H1 (cell line): ENCODE measurements at regions not wholly inside any gene's neighbourhood (a gene's known extent, or its start where the extent isn't known, plus 50 kb on each side); places are given as distances from the start of the nearest gene placed in this dataset.

Source experiments
- CTCF ChIA-PET: fragments of 300-600 bp; sonication (Branson Sonifier 250); formaldehyde crosslinking; loops from one replicate; lab custom pipeline; 2021; ENCODE audit not compliant: partially characterized antibody; lab: Charles Lee
- POLR2A ChIA-PET: fragments of 300-600 bp; sonication (Branson Sonifier 250); formaldehyde crosslinking; loops from one replicate; lab custom pipeline; 2021; ENCODE audit warnings: inconsistent platforms; ENCODE audit not compliant: partially characterized antibody; lab: Charles Lee
- DNase-seq, 2 experiments: peaks; one replicate each; pipeline versions ENCODE4 v3.0.0 to v3.0.0-alpha.2; 2010 to 2022; ENCODE audit warnings: low spot score in 2 of 2, low read depth in 1 of 2, mixed read lengths in 1 of 2
- FAIRE-seq: peaks from 2 replicates; lab custom pipeline; 2011; peaks lifted over from hg19 to GRCh38; lab: Jason Lieb, UNC
- H2AFZ ChIP-seq: 2 replicates; pipeline ENCODE4 v1.8.1; 2012; ENCODE audit warnings: low read length, inconsistent platforms
- H2AK5ac ChIP-seq: 2 replicates; pipeline ENCODE4 v1.6.1; 2013; ENCODE audit warnings: low read depth, low read length
- H2BK120ac ChIP-seq: replicated peaks from 2 replicates; pipeline ENCODE3; 2013; ENCODE audit warnings: low read depth, low read length, inconsistent platforms
- H2BK12ac ChIP-seq: 2 replicates; pipeline ENCODE4 v1.6.1; 2013; ENCODE audit warnings: low read depth, low read length
- H2BK15ac ChIP-seq: 2 replicates; pipeline ENCODE4 v1.6.1; 2013; ENCODE audit warnings: low read length
- H2BK20ac ChIP-seq: 2 replicates; pipeline ENCODE4 v1.6.1; 2013; ENCODE audit warnings: low read length
- H2BK5ac ChIP-seq: 2 replicates; pipeline ENCODE4 v1.6.1; 2013; ENCODE audit warnings: low read depth, low read length
- H3K14ac ChIP-seq: 2 replicates; pipeline ENCODE4 v1.6.1; 2013; ENCODE audit warnings: inconsistent platforms; ENCODE audit not compliant: insufficient read length
- H3K18ac ChIP-seq: 2 replicates; pipeline ENCODE4 v1.6.1; 2013; ENCODE audit warnings: low read length; ENCODE audit errors: extremely low read depth
- H3K23ac ChIP-seq: 2 replicates; pipeline ENCODE4 v1.6.1; 2013; ENCODE audit warnings: inconsistent platforms; ENCODE audit not compliant: insufficient read length
- H3K23me2 ChIP-seq: 2 replicates; pipeline ENCODE4 v1.6.1; 2013; ENCODE audit warnings: low read depth, low read length
- H3K27ac ChIP-seq: 2 replicates; pipeline ENCODE4 v1.6.1; 2011; ENCODE audit warnings: low read depth, low read length, inconsistent platforms
- H3K27me3 ChIP-seq, 4 experiments: replicated peaks in 1 of 4; 1 replicate in 1 of 4; 2 replicates in 3 of 4; pipeline versions ENCODE4 v1.6.1 to v1.8.1; 2011 to 2013; ENCODE audit warnings: low read length in 3 of 4, mild to moderate bottlenecking in 3 of 4, inconsistent platforms in 2 of 4, mixed read lengths in 2 of 4, moderate library complexity in 1 of 4; ENCODE audit not compliant: control insufficient read depth in 3 of 4, insufficient read depth in 3 of 4; ENCODE audit errors: extremely low read depth in 1 of 4
- H3K36me3 ChIP-seq, 4 experiments: 2 replicates each; pipeline versions ENCODE4 v1.6.1 to v1.8.1; 2011 to 2013; ENCODE audit warnings: mild to moderate bottlenecking in 4 of 4, low read length in 3 of 4, moderate library complexity in 2 of 4, control low read depth in 1 of 4, inconsistent platforms in 1 of 4; ENCODE audit not compliant: insufficient read depth in 4 of 4, control insufficient read depth in 2 of 4
- H3K4ac ChIP-seq: replicated peaks from 2 replicates; pipeline ENCODE3; 2013; ENCODE audit warnings: low read length, low read depth, mixed read lengths, inconsistent platforms; ENCODE audit not compliant: insufficient read length
- H3K4me1 ChIP-seq, 4 experiments: replicated peaks in 1 of 4; 1 replicate in 1 of 4; 2 replicates in 3 of 4; pipeline versions ENCODE4 v1.6.1 to v1.8.1; 2011 to 2013; ENCODE audit warnings: low read length in 3 of 4, inconsistent platforms in 2 of 4, mixed read lengths in 1 of 4; ENCODE audit not compliant: insufficient read depth in 4 of 4, control insufficient read depth in 3 of 4
- H3K4me2 ChIP-seq, 2 experiments: 2 replicates each; pipeline versions ENCODE4 v1.6.1 to v1.8.1; 2011 to 2013; ENCODE audit warnings: low read depth in 2 of 2, low read length in 2 of 2, control low read depth in 1 of 2, inconsistent platforms in 1 of 2, mild to moderate bottlenecking in 1 of 2; ENCODE audit not compliant: insufficient read depth in 1 of 2
- H3K4me3 ChIP-seq, 4 experiments: fragments of 200-600, 300-600 bp in 1 of 4; sonication (generic), shearing (Covaris generic), sonication (Bioruptor Twin) in 1 of 4; 2 replicates each; pipeline versions ENCODE4 v1.5.1 to v1.8.1; 2011 to 2016; ENCODE audit warnings: low read length in 4 of 4, low read depth in 3 of 4, control low read depth in 2 of 4, inconsistent platforms in 2 of 4, mild to moderate bottlenecking in 2 of 4, mixed read lengths in 1 of 4, moderate library complexity in 1 of 4; ENCODE audit not compliant: insufficient read depth in 2 of 4; ENCODE audit errors: extremely low read depth in 1 of 4
- H3K56ac ChIP-seq: replicated peaks from 2 replicates; pipeline ENCODE3; 2013; ENCODE audit warnings: low read depth, mild to moderate bottlenecking, mixed read lengths, low read length, inconsistent platforms; ENCODE audit not compliant: insufficient read length
- H3K79me1 ChIP-seq: 2 replicates; pipeline ENCODE4 v1.6.1; 2013; ENCODE audit warnings: low read depth, low read length, control low read depth
- H3K79me2 ChIP-seq, 2 experiments: 2 replicates each; pipeline versions ENCODE4 v1.6.1 to v1.8.1; 2012 to 2013; ENCODE audit warnings: low read length in 2 of 2, mild to moderate bottlenecking in 2 of 2, inconsistent platforms in 1 of 2; ENCODE audit not compliant: insufficient read depth in 2 of 2, control insufficient read depth in 1 of 2
- H3K9ac ChIP-seq, 4 experiments: replicated peaks in 1 of 4; 1 replicate in 1 of 4; 2 replicates in 3 of 4; pipeline versions ENCODE4 v1.6.1 to v1.8.1; 2011 to 2013; ENCODE audit warnings: low read depth in 3 of 4, low read length in 3 of 4, control low read depth in 2 of 4, mild to moderate bottlenecking in 2 of 4, moderate library complexity in 2 of 4, inconsistent platforms in 1 of 4; ENCODE audit errors: extremely low read depth in 1 of 4
- H3K9me3 ChIP-seq, 2 experiments: 2 replicates each; pipeline versions ENCODE4 v1.6.1 to v1.8.1; 2012 to 2013; ENCODE audit warnings: mild to moderate bottlenecking in 2 of 2, moderate library complexity in 2 of 2, control low read depth in 1 of 2, inconsistent platforms in 1 of 2, low read depth in 1 of 2, low read length in 1 of 2, mixed read lengths in 1 of 2; ENCODE audit not compliant: insufficient read depth in 2 of 2
- H4K20me1 ChIP-seq, 2 experiments: replicated peaks in 1 of 2; 2 replicates each; pipeline versions ENCODE3 to v1.8.1; 2011 to 2013; ENCODE audit warnings: inconsistent platforms in 2 of 2, low read length in 2 of 2, mild to moderate bottlenecking in 1 of 2; ENCODE audit not compliant: insufficient read depth in 2 of 2, control insufficient read depth in 1 of 2
- H4K5ac ChIP-seq: 2 replicates; pipeline ENCODE4 v1.6.1; 2013; ENCODE audit warnings: low read length, low read depth, mixed read lengths, inconsistent platforms; ENCODE audit not compliant: insufficient read length
- H4K8ac ChIP-seq: 2 replicates; pipeline ENCODE4 v1.8.0; 2013; ENCODE audit warnings: mild to moderate bottlenecking, moderate library complexity, low read length, inconsistent platforms; ENCODE audit not compliant: insufficient read depth; ENCODE audit errors: extremely low read depth
- H4K91ac ChIP-seq: replicated peaks from 2 replicates; pipeline ENCODE3; 2013; ENCODE audit warnings: low read length, mixed read lengths, inconsistent platforms; ENCODE audit not compliant: insufficient read length
- ASH2L ChIP-seq: fragments of 200-600, 300-600 bp; sonication (generic); IDR thresholded peaks from one replicate; pipeline ENCODE4 v1.7.1; 2017; ENCODE audit warnings: low read length
- CHD2 ChIP-seq: IDR thresholded peaks from 2 replicates; pipeline ENCODE4 v1.6.1; 2012; ENCODE audit warnings: low read length, improper control_type of control experiment
- EZH2 ChIP-seq: fragments of 200-600 bp; sonication (generic); IDR thresholded peaks from 2 replicates; pipeline ENCODE4 v1.7.1; 2012; ENCODE audit warnings: low read depth, mild to moderate bottlenecking, moderate library complexity, low read length, inconsistent platforms; ENCODE audit not compliant: severe bottlenecking
- JUND ChIP-seq: IDR thresholded peaks from 2 replicates; pipeline ENCODE4 v1.6.1; 2011; ENCODE audit warnings: mild to moderate bottlenecking, improper control_type of control experiment, low read length
- MAX ChIP-seq: IDR thresholded peaks from 2 replicates; pipeline ENCODE4 v1.6.1; 2012; ENCODE audit warnings: inconsistent platforms
- TEAD4 ChIP-seq: IDR thresholded peaks from 2 replicates; pipeline ENCODE4 v1.6.1; 2012; ENCODE audit warnings: low read depth, low read length, inconsistent platforms, mixed read lengths
- WGBS, 2 experiments: shearing (Covaris generic) in 1 of 2; methylation state at CpG; one replicate each; pipeline versions ENCODE4 v1.1.6 to v1.1.7; 2013 to 2015; ENCODE audit warnings: low lambda C conversion rate in 2 of 2, mixed read lengths in 2 of 2, inconsistent platforms in 1 of 2, low coverage in 1 of 2, missing lambda C conversion rate in 1 of 2; ENCODE audit not compliant: insufficient replicate concordance in 2 of 2, insufficient coverage in 1 of 2, insufficient read length in 1 of 2; ENCODE audit errors: extremely low coverage in 1 of 2, missing lambda C conversion rate in 1 of 2; 5-methylcytosine and 5-hydroxymethylcytosine counted together
- TF ChIP-seq, protein P1 (sequence below), 3 experiments: IDR thresholded peaks; 1 replicate in 2 of 3; 2 replicates in 1 of 3; pipeline versions ENCODE4 v1.5.1 to v1.6.1; 2011; ENCODE audit warnings: low read length in 3 of 3, mild to moderate bottlenecking in 3 of 3, inconsistent platforms in 2 of 3, low read depth in 1 of 3, moderate library complexity in 1 of 3; ENCODE audit not compliant: insufficient read depth in 1 of 3; ENCODE audit errors: control extremely low read depth in 1 of 3

DNA sequence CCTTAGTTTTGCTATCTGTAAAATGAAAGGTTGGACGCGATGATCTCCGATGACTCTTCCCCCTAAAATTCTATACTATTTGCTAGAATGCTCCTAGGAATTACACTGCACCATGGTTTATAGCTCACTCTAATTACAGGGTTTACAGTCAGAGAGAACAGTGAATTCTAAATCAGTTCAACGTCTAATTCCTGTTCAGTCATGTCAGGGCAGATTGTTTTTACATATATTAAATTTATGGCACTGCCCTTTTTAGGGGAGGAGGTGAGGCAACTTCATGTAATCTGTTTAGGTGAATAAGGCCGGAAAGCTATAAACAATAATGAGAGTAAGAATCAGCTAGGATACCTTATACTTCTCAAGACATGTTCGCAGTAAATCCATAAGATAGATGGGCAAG lies 293.9 kb downstream of the BAMBI start:
- no peaks in the 10 kb centered on the region for H3K36me3 ChIP-seq
- no peak overlapping the region for H2BK20ac ChIP-seq
- H2BK5ac ChIP-seq, result no peak overlapping the region
- no peaks in the 10 kb centered on the region for H3K79me1 ChIP-seq
- no peak overlapping the region for H2BK12ac ChIP-seq
- FAIRE-seq, result no peak
- no peaks in the 10 kb centered on the region for H4K20me1 ChIP-seq
- H3K4me3 ChIP-seq, result no peak overlapping the region
- H3K23ac ChIP-seq, result no peak overlapping the region
- CTCF ChIA-PET, result interaction anchor here (1.1 to 3.9 kb wide), 3 partner anchors 17 to 308 kb away, joined by 3 to 10 read pairs (median 6); no protein-coding TSS in a partner anchor
- H3K79me2 ChIP-seq, result no peaks in the 10 kb centered on the region
- no peak overlapping the region for H4K8ac ChIP-seq
- no peak overlapping the region for H2BK15ac ChIP-seq
- 89% methylated on average over 6 of the region's 6 CpGs; no CpG with 5 or more reads in 1 of the 2 experiments for WGBS, 2 experiments
- H2BK120ac ChIP-seq, result no peak overlapping the region
- H3K56ac ChIP-seq, result no peak overlapping the region
- H3K4me2 ChIP-seq, result no peak overlapping the region
- POLR2A ChIA-PET, result interaction anchor here (0.7 kb wide), 1 partner anchor 181 kb away, joined by 3 read pairs; no protein-coding TSS in a partner anchor
- no peaks in the 10 kb centered on the region for H3K9me3 ChIP-seq
- no peak overlapping the region for H3K18ac ChIP-seq
- no peak overlapping the region for H4K91ac ChIP-seq
- no peak overlapping the region for H3K14ac ChIP-seq
- no peak for DNase-seq
- no peak overlapping the region for H2AFZ ChIP-seq
- H3K4ac ChIP-seq, result no peak overlapping the region
- H2AK5ac ChIP-seq, result no peak overlapping the region
- H3K27me3 ChIP-seq, result no peaks in the 10 kb centered on the region; a peak in 1 of 7 replicates
- H3K9ac ChIP-seq, result no peak overlapping the region
- H3K4me1 ChIP-seq, result peaks cover 0 to 8% (median 2%) of the 10 kb centered on the region in 4 experiments; a peak in 2 of 7 replicates
- H3K23me2 ChIP-seq, result no peaks in the 10 kb centered on the region
- H4K5ac ChIP-seq, result no peak overlapping the region
- no peak overlapping the region for H3K27ac ChIP-seq
- TF ChIP-seq CHD2 (no peak), MAX (no peak), TEAD4 (no peak), EZH2 (no peak), ASH2L (no peak), JUND (no peak)
- TF ChIP-seq, protein P1, sequence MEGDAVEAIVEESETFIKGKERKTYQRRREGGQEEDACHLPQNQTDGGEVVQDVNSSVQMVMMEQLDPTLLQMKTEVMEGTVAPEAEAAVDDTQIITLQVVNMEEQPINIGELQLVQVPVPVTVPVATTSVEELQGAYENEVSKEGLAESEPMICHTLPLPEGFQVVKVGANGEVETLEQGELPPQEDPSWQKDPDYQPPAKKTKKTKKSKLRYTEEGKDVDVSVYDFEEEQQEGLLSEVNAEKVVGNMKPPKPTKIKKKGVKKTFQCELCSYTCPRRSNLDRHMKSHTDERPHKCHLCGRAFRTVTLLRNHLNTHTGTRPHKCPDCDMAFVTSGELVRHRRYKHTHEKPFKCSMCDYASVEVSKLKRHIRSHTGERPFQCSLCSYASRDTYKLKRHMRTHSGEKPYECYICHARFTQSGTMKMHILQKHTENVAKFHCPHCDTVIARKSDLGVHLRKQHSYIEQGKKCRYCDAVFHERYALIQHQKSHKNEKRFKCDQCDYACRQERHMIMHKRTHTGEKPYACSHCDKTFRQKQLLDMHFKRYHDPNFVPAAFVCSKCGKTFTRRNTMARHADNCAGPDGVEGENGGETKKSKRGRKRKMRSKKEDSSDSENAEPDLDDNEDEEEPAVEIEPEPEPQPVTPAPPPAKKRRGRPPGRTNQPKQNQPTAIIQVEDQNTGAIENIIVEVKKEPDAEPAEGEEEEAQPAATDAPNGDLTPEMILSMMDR (IDR thresholded peaks at IDR 0.05; ENCODE audit: control extremely low read depth in 1 of 3, insufficient read depth in 1 of 3, low read depth in 1 of 3, low read length in 3 of 3), result no peak
